ENCODE measurements at regions not wholly inside any gene's neighbourhood (a gene's known extent, or its start where the extent isn't known, plus 50 kb on each side); places are given as distances from the start of the nearest gene placed in this dataset.

GRCh38 chr2:117639401-117639800 is 175.1 kb upstream of the DDX18 start:
- no peak for DNase-seq (ENCODE audit: low spot score)

GRCh38 chr2:117644403-117644802 is 170.1 kb upstream of the DDX18 start:
- no peak for DNase-seq (ENCODE audit: low spot score)

- DNase-seq (ENCODE audit: low spot score) = no peak
Observed at GRCh38 chr2:117645458-117645857, 169.0 kb upstream of the DDX18 start.

- no peak for DNase-seq (ENCODE audit: low spot score)
Observed at GRCh38 chr2:117646099-117646498, 168.4 kb upstream of the DDX18 start.

GRCh38 chr2:117646872-117647271 is 167.6 kb upstream of the DDX18 start:
- DNase-seq (ENCODE audit: low spot score) = no peak

GRCh38 chr2:117656546-117656945 is 157.9 kb upstream of the DDX18 start:
- no peak for DNase-seq (ENCODE audit: low spot score)

- no peak for DNase-seq (ENCODE audit: low spot score)
Observed at GRCh38 chr2:117661619-117662018, 152.9 kb upstream of the DDX18 start.

- DNase-seq (ENCODE audit: low spot score) = no peak
Observed at GRCh38 chr2:117674172-117674571, 140.3 kb upstream of the DDX18 start.

- peak; percentile 44 for DNase-seq (ENCODE audit: low spot score)
Observed at GRCh38 chr2:117679952-117680351, 134.5 kb upstream of the DDX18 start.

GRCh38 chr2:117684919-117685318 is 129.6 kb upstream of the DDX18 start:
- DNase-seq (ENCODE audit: low spot score) = no peak

- peak; percentile 41 for DNase-seq (ENCODE audit: low spot score)
Observed at GRCh38 chr2:117686699-117687098, 127.8 kb upstream of the DDX18 start.

GRCh38 chr2:117691595-117691994 is 122.9 kb upstream of the DDX18 start:
- no peak for DNase-seq (ENCODE audit: low spot score)

- no peak for DNase-seq (ENCODE audit: low spot score)
Observed at GRCh38 chr2:117692001-117692763, 122.3 kb upstream of the DDX18 start.

GRCh38 chr2:117693154-117693553 is 121.3 kb upstream of the DDX18 start:
- DNase-seq (ENCODE audit: low spot score) = no peak

GRCh38 chr2:117693651-117694050 is 120.8 kb upstream of the DDX18 start:
- no peak for DNase-seq (ENCODE audit: low spot score)

GRCh38 chr2:117698287-117698686 is 116.2 kb upstream of the DDX18 start:
- no peak for DNase-seq (ENCODE audit: low spot score)

- no peak for DNase-seq (ENCODE audit: low spot score)
Observed at GRCh38 chr2:117698819-117699218, 115.7 kb upstream of the DDX18 start.

- no peak for DNase-seq (ENCODE audit: low spot score)
Observed at GRCh38 chr2:117700471-117700870, 114.0 kb upstream of the DDX18 start.

- DNase-seq (ENCODE audit: low spot score) = no peak
Observed at GRCh38 chr2:117701365-117701764, 113.1 kb upstream of the DDX18 start.

- DNase-seq (ENCODE audit: low spot score) = no peak
Observed at GRCh38 chr2:117702098-117702497, 112.4 kb upstream of the DDX18 start.

GRCh38 chr2:117703858-117704257 is 110.6 kb upstream of the DDX18 start:
- no peak for DNase-seq (ENCODE audit: low spot score)

- DNase-seq (ENCODE audit: low spot score) = no peak
Observed at GRCh38 chr2:117704818-117705217, 109.7 kb upstream of the DDX18 start.

GRCh38 chr2:117707874-117708273 is 106.6 kb upstream of the DDX18 start:
- DNase-seq (ENCODE audit: low spot score) = no peak

GRCh38 chr2:117712684-117713083 is 101.8 kb upstream of the DDX18 start:
- DNase-seq (ENCODE audit: low spot score) = no peak

Measured in NAMALWA (cell line).